ENCODE measurements at regions not wholly inside any gene's neighbourhood (a gene's known extent, or its start where the extent isn't known, plus 50 kb on each side); places are given as distances from the start of the nearest gene placed in this dataset.

Small RNAs in the stretch of these regions (small RNA-seq; reads per million reads assigned to genes)
- gene AC100767.1, result 0 reads per million in 2 experiments
- gene MIR8054, result 0 reads per million in 2 experiments
- gene RNU6-783P, result 0 to 0.05 reads per million in 2 experiments

All from SK-MEL-5 (cell line).